DMS114 treated with DMSO at 0.1 percent for 48 hours (cell line): ENCODE measurements at regions not wholly inside any gene's neighbourhood (a gene's known extent, or its start where the extent isn't known, plus 50 kb on each side); places are given as distances from the start of the nearest gene placed in this dataset.
"Not testable (repeated sequence)": the region's sequence is repeated elsewhere in the genome, so short reads cannot be mapped to it uniquely, and the experiment has no call there.

Experiments
- DNase-seq: peaks from one replicate; lab custom pipeline; 2025; ENCODE audit not compliant: unreplicated experiment; lab: John Stamatoyannopoulos, UW

DNA sequence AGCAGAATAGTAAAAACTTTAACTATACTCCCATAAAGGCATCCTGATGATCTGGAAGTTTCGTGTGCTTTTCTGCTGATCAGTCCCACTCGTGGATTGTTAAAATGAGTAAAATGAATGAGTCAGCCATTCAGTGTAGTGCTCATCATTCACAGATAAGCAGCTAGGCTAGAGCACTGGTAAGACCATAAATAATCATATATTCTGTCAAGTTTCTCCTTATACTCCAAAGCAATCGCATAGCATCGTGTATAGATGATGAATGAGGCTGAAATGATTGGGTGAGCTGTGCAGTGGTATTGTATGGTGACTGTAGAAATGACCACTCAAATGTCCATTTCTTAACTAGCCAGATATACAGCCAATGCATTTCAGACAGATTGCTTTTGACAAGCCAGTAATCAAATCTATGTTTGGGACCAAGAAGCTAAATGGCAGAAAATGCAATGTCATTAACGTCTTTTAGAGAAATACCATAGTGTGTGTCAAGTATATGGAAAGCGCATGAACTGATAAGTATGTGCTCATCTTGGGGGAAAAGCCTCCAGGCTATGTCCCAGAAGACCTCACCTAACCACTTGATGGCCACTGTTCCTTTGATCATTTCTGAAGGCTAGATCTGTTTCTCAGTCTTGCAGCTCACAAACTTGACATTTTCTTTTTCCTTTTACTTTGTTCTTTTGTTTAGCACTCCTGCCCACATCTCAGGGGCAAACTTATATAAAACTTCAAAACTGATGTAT is 227.2 kb upstream of the FAM3C start:
- no peak for DNase-seq

DNA sequence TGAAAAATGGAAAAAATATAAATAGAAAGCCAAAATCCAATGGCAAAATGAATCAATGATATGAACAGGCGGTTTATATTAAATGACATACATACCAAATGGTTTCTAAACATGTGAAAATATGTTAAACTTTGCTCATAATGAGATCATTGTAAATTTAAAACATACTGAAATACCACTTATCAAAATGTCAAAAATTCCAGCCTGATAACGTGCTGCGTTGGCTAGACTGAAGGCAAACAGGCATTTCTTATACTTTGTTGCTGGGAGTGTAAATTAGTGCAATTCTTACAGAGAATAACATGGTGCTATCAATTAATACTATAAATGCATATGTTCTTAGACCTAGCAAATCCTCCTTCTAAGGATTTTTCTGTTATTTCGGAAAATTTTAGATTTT is 225.8 kb upstream of the FAM3C start:
- DNase-seq = no peak

DNA sequence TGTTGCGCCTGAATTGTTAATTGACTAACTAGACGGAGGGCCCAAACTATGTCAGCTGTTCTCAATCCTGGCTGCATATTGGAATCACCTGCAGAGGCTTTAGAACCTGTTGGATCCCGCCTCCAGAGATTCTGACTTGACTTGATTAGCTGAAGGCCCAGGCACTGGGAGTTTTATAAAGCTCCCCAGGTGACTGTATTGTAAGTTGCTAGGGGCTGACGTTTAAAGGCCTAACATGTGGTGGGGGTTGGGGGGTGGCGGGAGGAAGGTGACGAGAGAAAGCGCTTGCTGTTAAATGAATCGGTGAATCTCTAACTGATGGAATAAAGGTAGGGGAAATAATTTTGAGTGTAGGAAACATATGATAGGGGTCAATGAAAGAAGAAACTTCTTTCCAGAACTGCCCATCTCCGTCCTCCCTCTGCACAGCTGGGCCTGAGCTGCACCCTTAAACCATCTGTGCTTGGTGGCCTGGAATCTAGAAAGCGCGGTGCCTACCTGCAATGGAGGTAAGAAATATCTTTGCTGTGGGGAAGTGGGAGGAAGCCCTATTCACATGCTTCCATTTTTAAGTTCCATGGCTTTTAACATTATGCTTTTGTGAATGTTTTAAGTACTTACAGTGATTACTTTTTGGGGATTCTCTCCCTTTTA is 225.0 kb upstream of the FAM3C start:
- no peak for DNase-seq

DNA sequence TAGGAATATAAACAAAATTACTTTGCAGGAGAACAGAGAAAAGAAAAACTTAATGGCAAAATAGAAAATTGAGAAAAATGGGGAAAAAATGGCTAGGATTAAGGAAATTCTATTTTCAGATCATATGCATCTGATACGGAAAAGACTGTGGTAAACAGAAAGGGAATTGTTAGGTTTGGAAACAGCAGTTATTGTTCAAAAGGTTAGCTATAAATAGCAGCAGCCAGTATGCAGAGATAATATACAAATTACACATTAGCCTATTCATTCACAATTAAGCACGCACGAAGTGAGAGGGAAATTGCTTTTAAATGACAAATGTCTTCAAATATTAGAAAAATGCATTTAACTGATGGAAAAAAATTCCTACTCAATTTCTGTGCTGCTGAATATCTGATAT is 224.1 kb upstream of the FAM3C start:
- DNase-seq = no peak

DNA sequence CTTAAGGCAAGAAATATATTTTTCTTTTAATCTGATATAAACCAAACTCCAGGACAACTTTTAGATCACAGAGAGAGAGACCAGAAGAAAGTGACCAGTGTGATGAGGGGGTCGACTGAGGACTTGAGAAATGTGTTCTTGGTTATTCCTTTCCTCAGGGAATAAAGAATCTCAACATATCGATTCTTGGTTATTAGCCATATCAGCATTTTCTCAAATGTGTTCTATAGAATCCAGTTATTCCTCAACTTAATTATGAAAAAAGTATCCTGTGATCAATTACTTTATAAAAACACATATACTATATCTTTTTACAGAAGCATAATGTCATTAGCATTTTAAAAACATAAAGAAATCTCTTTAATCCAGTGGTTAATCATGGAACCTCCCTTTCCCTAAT is 222.1 kb upstream of the FAM3C start:
- no peak for DNase-seq

DNA sequence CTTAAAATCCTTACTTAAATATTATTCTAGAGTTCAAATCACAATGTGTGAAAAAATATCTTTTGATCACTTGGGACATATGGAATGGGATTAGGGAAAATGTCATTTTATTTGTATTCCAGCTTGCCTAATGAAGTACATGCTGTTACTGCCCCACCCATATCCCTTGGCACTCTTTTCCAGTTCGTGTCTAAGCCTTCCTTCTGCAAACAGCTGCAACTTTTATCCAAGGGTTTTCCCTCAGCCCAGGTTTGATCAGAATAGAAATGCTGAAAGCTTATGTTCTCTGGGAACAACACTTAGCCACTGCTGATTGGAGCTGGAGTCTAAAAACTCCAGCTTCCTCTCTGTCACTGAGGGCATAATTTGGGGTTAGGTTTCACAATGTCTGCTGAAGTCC is 214.1 kb upstream of the FAM3C start:
- DNase-seq = no peak

DNA sequence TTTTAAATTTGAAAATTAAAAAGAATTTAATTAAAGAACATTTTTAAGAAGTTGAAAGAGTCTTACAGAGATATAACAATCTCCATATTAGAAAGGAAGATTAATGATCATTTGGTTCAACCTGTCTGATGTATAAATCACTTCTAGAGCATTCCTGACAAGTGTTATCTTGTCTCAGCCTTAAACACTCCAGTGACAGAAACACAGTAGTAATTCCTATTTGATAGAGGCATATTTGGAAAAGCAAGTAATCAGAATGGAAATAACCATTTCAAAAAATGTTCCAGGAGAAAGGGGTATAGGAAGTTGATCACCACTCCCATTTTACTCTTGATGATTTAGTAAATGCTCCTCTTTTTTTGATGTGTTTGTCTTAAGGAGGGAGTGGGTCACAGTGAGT is 213.1 kb upstream of the FAM3C start:
- DNase-seq = no peak

DNA sequence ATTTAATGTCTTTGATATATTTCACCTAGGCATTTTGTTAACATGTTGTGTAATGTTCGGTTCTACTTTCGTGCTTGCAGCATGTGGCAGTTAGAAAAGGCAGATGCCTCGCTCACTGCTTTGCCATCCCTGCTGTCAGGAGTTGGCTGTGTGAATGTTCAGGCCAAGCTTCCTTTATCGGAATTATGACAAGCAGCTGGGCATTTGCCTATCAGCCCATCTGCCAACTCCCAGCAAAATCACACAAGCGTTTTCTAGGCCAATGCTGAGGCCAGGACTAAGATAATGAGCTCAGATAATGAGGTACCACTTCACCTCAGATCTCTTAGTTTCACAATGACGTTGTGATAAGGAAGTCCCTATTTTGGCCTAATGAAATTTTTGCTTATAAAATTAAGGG is 212.7 kb upstream of the FAM3C start:
- no peak for DNase-seq

DNA sequence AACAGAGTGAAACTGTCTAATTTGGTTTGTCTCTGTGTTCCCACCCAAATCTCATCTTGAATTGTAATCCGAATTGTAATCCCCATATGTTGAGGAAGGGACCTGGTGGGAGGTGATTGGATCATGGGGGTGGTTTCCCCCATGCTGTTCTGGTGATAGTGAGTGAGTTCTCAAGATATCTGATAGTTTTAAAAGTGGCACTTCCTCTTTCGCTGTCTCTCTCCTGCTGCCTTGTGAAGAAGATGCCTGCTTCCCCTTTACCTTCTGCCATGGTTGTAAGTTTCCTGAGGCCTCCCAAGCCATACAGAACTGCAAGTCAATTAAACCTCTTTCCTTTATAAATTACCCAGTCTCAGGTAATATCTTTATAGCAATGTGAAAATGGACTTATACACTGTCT is 212.1 kb upstream of the FAM3C start:
- not testable (repeated sequence) for DNase-seq

DNA sequence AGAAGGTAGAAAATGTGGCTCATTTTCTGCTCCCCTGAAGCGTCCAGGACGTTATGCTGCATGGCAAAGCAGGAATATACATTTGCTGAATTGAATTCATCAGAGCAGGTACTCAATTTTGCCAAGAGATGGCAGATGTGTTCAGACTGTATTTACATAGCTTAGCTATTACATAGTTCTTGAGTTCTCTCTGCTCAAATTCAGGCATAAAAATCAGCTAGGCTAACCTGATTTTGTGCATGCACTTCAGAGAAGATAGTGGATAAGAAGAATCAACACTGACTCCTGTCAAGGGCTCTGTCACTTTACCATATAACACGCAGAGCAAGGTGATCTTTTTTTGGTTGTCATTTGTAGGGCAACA is 209.2 kb upstream of the FAM3C start:
- DNase-seq = no peak

DNA sequence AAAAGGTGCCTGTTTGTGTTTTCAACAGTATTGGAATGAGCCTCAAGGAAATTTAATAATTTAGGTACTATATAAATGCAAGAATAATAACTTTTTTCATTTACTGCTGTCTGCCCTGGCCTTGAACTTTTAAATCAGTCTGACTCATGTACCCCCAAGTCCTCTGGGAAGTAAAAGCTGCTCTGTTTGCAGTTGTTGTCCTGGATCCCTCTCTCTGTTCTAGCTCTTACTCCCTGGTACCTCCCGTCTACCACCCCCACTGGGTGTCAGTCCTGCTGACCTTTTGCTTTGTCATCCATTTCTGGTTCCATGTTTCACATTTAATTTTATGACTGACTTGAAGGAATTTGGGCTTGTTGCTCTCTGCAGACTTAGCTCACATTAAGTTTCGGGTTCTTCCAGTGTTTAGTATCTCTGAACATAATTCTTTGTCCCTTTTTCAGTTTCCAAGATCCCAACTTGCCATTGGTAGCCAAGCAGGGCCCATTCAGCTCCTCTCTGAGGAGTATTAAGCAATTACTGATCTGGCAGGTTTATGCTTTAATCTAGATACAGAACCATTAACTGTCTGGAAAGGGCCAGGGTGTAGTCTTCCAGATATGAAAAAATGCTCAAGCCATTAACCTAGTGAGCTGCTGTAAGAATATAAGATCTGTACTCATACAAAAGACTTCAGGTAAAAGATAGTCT is 208.7 kb upstream of the FAM3C start:
- no peak for DNase-seq

DNA sequence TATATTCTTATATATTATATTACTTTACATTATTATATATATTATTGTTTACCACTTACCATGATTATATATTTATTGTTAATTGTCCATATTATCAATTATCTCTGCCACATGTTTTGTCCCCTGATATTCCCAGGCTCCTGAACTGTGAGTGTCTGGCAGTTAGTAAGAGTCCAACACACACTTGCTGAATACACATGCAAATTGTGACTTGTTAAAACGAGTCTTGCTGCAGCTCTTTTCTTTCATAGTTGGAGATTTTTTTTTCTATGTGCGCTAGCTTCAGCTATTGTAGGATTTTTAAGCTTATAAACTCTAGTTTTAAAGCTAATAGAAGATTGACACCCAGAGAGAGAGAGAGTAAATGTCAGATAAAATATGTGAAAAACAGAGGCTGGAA is 207.8 kb upstream of the FAM3C start:
- DNase-seq = no peak

DNA sequence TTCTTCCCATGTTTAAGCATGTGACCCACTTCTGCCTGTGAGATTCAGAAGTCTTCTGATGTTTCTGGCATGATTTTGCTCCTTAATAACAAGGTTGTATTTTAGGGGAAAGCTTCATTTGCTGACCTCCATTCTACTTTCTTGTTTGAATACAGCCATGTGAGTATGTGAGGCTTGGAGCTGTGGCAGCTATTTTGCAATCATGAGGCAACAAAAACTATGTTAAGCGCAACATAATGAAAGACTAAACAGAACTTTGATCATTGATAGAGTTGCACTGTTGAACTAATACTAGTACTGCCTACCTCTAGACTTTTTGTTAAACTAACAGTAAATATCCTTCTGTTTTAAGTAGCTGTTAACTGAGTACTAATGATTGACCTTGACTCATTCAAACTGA is 203.8 kb upstream of the FAM3C start:
- no peak for DNase-seq

DNA sequence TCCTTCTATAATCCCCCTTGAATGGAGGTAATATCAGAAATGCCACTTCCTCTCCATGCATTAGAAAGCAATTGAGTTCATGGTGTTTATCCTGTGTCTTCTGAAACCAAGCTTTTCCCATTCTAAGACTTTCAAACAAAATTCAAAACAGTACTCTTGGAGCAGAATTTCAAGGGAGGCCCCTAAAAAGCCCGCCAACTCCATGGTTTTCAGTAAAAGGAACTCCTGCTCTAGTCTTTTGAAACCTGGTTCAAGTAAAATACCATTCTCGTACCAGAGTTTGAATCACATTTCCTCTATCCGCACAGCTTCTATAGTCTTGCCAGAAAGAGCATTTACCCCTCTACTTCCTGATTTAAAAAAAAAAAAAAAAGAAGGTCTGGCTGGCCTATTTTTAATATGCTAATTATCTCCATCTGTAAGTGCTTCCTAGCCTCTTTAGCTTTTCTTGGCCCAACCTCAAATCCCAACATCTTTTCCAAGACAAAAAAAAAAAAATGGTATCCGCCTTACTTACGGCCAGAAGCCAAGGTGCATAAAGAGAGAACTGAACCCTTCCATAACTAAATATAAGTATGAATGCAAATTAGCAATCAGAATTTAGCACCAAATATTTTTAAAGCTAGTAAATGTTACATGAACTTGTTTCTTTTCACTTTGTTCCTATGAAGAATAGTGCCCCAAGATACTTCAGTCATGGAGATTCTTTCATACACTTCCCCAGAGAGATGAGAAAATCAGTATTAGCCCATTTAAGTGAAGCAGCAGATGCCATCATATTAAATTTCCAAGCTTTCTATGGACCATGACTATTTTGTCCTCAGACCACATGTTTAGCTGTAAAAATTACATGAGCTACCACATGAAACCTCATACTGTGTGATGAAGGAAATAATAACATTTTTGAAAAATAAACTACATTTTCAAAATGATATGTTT is 199.9 kb upstream of the FAM3C start:
- no peak for DNase-seq

DNA sequence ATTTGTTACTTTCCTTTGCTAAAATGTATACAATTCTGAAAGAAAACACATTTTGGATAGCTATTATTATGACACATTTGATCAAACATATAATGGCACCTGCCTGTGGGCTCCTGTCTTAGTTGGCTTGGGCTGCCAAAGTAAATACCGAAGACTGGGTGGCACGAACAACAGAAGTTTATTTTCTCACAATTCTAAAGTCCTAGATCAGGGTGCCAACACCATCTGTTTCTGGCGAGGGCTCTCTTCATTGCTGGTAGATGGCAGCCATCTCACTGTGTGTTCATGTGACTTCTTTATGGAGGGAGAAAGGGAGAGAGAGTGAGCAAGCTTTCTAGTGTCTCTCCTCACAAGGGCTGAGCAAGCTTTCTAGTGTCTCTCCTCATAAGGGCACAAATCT is 195.8 kb upstream of the FAM3C start:
- no peak for DNase-seq

DNA sequence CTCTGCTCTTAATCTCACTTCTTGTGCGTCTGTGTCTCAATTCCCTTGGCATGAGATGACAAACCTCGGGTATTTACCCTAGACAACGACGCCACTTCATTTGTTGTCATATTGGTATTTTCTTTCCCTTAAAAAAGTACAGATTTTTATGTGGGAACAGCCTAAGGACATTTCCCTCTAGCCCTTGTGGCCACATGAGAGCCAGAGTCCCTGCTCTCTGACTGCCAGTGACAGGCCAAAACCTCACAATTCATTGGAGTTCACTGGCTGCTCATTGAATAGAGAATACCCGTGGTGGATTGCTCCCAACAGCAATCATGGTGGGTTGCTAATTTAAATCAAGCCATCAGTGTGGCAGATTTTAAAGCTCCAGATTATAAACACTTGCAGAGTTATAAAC is 191.3 kb upstream of the FAM3C start:
- DNase-seq = no peak

DNA sequence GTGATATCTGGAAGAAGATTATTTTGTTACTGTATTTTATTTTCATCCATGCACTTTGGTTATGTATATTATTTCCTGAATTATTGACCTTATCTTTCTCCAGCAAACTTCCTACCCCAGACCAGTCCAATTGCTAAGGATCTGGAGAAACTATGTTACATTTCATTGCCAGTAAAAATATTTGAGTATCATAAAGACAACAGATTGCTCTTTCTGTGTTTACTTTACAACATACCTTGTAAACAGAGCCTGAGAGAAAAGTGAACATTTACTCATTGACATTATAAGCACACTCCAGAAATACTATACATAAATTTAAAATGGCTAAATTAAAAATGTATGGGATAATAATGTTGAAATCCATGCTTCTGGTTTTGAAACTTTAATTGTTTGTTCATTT is 186.2 kb upstream of the FAM3C start:
- no peak for DNase-seq

DNA sequence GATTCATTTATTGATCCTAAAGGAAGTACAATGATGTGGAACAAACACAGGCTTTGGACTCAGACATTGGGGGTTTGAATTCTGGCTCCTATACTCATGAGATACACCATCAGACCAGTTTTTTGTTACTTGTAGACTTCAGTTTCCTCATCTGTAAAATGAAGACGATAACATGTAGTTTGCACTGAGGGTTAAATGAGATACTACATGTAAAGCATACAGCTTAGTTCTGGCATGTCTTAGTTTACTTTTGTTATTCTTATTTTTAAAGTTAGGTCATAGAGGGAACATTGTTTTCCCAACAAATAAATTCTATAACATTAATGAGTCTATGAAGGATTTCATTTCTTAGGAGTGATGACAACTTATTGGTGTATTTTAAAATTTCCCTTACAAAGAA is 183.5 kb upstream of the FAM3C start:
- DNase-seq = no peak

DNA sequence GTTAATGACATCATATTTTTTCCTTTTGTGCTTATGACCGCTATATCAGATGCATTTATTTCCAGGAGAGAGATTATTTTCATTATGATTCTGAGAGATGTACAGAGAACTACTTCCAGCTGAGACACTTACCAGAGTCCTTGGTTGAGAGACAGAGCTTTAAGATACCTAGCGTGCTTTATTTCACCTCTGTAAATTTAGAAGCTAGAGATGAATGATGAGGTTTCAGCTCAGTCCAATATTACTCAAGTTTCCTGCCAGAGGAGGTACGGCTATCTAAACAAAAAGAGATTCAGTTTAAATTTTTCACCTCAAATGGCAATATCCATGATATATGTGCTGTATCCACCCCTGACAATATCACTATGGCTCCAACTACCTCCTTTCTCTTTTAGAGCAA is 182.6 kb upstream of the FAM3C start:
- DNase-seq = no peak

DNA sequence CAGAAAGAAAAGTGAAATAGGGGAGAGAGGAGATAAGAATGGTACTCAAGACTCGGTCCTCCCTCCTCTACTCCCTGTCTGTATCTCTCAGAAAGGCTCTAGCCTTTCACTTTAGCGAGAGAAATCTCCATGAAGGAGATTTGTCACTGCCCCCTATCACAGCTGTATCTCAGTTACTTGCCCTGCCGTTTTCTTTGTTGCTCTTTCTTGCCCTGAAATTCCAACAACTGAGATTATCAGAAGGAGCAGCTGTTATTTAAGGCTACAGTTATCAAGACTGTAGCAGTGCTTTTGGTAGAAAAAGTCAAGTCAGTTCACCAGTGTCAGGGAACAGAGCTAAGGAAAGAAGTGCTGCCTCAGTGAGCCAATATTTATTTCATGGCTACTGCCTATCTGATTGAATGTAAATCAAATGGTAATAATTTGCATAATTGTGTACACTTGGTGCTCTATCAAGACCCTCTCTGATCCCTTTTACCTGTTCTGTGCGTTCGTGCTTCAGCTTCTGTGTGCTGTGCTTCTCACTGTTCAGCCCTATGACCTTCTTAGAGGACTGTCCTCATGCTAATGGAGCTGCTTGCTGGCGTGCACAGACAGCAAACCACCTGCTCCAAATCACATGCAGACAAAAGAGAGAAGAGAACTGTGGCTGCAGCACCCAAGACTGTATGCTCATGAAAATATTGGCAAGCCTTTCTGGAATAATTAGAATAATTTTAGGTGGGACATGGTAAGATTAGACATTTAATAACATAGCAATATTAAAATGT is 180.2 kb upstream of the FAM3C start:
- no peak for DNase-seq
